K562 (cell line): ENCODE measurements at regions not wholly inside any gene's neighbourhood (a gene's known extent, or its start where the extent isn't known, plus 50 kb on each side); places are given as distances from the start of the nearest gene placed in this dataset.

Experiments
- ATAC-seq: fragments of 200-7000 bp; cut with Tn5 transposase; 3 replicates; pipeline ENCODE4 v1.9.1; 2020; ENCODE audit warnings: moderate library complexity
- BruUV-seq: library from RNA; stranded (reverse); fragments of 400-500 nt; replicated peaks from 2 replicates; lab custom pipeline; 2021; lab: Mats Ljungman, UMichigan
- CTCF ChIA-PET: fragments of 300-600 bp; formaldehyde crosslinking; extraction: SDS; loops from one replicate; lab custom pipeline; 2021; ENCODE audit warnings: low intra/inter-chr PET ratio; lab: Yijun Ruan, JAX
- POLR2A ChIA-PET: fragments of 300-600, 350-650 bp; sonication (Branson Sonifier 250); formaldehyde crosslinking; extraction: SDS; loops from one replicate; lab custom pipeline; 2021; ENCODE audit warnings: antibody characterized with exemption, inconsistent platforms; lab: Yijun Ruan, JAX
- DNase-seq, 4 experiments: peaks; one replicate each; pipeline versions ENCODE4 v3.0.0 to v3.0.0-alpha.2; 2011 to 2018; ENCODE audit warnings: low spot score in 3 of 4, mixed read lengths in 3 of 4; ENCODE audit errors: extremely low read depth in 1 of 4
- FAIRE-seq: peaks from 2 replicates; lab custom pipeline; 2011; peaks lifted over from hg19 to GRCh38; lab: Jason Lieb, UNC
- H2AFZ ChIP-seq: 2 replicates; pipeline ENCODE4 v1.6.0; 2011; ENCODE audit warnings: low read depth, low read length, control low read depth, inconsistent platforms
- H3K27ac ChIP-seq: fragments of 200-600 bp; 3 replicates; pipeline ENCODE4 v1.8.0; 2011; ENCODE audit warnings: low read depth, mild to moderate bottlenecking, control low read depth, inconsistent platforms, low read length, moderate library complexity, mixed read lengths; ENCODE audit errors: extremely low read depth
- H3K27me3 ChIP-seq, 2 experiments: fragments of 300-600 bp in 1 of 2; 2 replicates in 1 of 2; 3 replicates in 1 of 2; pipeline versions ENCODE4 v1.6.0 to v1.8.0; 2011; ENCODE audit warnings: inconsistent platforms in 2 of 2, low read length in 2 of 2, mild to moderate bottlenecking in 1 of 2, mixed read lengths in 1 of 2, moderate library complexity in 1 of 2; ENCODE audit not compliant: control insufficient read depth in 2 of 2, insufficient read depth in 2 of 2
- H3K36me3 ChIP-seq: fragments of 300-600 bp; 3 replicates; pipeline ENCODE4 v1.8.0; 2011; ENCODE audit warnings: mild to moderate bottlenecking, low read length, inconsistent platforms; ENCODE audit not compliant: control insufficient read depth, insufficient read depth
- H3K4me1 ChIP-seq, 2 experiments: fragments of 200-600 bp in 1 of 2; replicated peaks in 1 of 2; 2 replicates in 1 of 2; 3 replicates in 1 of 2; pipeline versions ENCODE4 v1.5.1 to v1.8.0; 2011; ENCODE audit warnings: inconsistent platforms in 2 of 2, low read length in 2 of 2, mild to moderate bottlenecking in 1 of 2, mixed read lengths in 1 of 2, moderate library complexity in 1 of 2; ENCODE audit not compliant: control insufficient read depth in 2 of 2, insufficient read depth in 2 of 2
- H3K4me2 ChIP-seq: 2 replicates; pipeline ENCODE4 v1.6.1; 2011; ENCODE audit warnings: low read length, control low read depth, inconsistent platforms, mixed read lengths; ENCODE audit not compliant: insufficient read depth
- H3K4me3 ChIP-seq: fragments of 200-600 bp; sonication (generic), shearing (Covaris generic); 2 replicates; pipeline ENCODE4 v1.5.1; 2016; ENCODE audit warnings: control low read depth, inconsistent platforms
- H3K79me2 ChIP-seq: fragments of 200-600 bp; 3 replicates; pipeline ENCODE4 v1.8.0; 2011; ENCODE audit warnings: low read length, inconsistent platforms; ENCODE audit not compliant: control insufficient read depth, insufficient read depth
- H3K9ac ChIP-seq, 2 experiments: 2 replicates each; pipeline versions ENCODE4 v1.6.0 to v1.6.1; 2011; ENCODE audit warnings: low read depth in 2 of 2, low read length in 2 of 2, control low read depth in 1 of 2, inconsistent platforms in 1 of 2, mild to moderate bottlenecking in 1 of 2, mixed read lengths in 1 of 2; ENCODE audit not compliant: insufficient read depth in 1 of 2
- H3K9me1 ChIP-seq: one replicate; pipeline ENCODE4 v1.6.0; 2011; ENCODE audit warnings: inconsistent platforms, mild to moderate bottlenecking, low read length, moderate library complexity; ENCODE audit not compliant: control insufficient read depth, insufficient read depth
- H3K9me3 ChIP-seq: replicated peaks from 2 replicates; pipeline ENCODE4 v1.5.1; 2011; ENCODE audit warnings: low read depth, low read length, inconsistent platforms; ENCODE audit not compliant: control insufficient read depth, insufficient read depth
- H4K20me1 ChIP-seq: replicated peaks from 2 replicates; pipeline ENCODE4 v1.6.1; 2011; ENCODE audit warnings: low read length, inconsistent platforms, mixed read lengths; ENCODE audit not compliant: control insufficient read depth, insufficient read depth
- BACH1 ChIP-seq: fragments of 200-800 bp; sonication (Bioruptor generic); IDR thresholded peaks from 2 replicates; pipeline ENCODE4 v1.6.1; 2016; ENCODE audit warnings: missing genetic modification characterization, missing compliant biosample characterization
- BMI1 ChIP-seq: fragments of 150-350 bp; IDR thresholded peaks from 2 replicates; pipeline ENCODE4 v1.6.1; 2014; ENCODE audit warnings: low read length
- BRCA1 ChIP-seq, 2 experiments: fragments of 450-650 bp in 1 of 2; sonication (generic) in 1 of 2; formaldehyde crosslinking in 1 of 2; IDR thresholded peaks; 2 replicates each; pipeline versions ENCODE4 v1.5.0 to v1.6.1; 2017 to 2020; ENCODE audit warnings: mild to moderate bottlenecking in 1 of 2, missing genetic modification reagents in 1 of 2
- EHMT2 ChIP-seq: fragments of 450-650 bp; IDR thresholded peaks from 2 replicates; pipeline ENCODE4 v1.6.1; 2018; ENCODE audit warnings: antibody characterized with exemption
- HDAC3 ChIP-seq: fragments of 450-650 bp; IDR thresholded peaks from 2 replicates; pipeline ENCODE4 v1.6.1; 2018; ENCODE audit warnings: borderline replicate concordance, mild to moderate bottlenecking, moderate library complexity; ENCODE audit not compliant: partially characterized antibody
- HSF4 ChIP-seq: fragments of 250-450 bp; sonication (Bioruptor Pico); IDR thresholded peaks from 2 replicates; pipeline ENCODE4 v2.1.2; 2022; ENCODE audit warnings: mild to moderate bottlenecking, moderate library complexity, borderline replicate concordance
- NFXL1 ChIP-seq: fragments of 450-650 bp; formaldehyde crosslinking; IDR thresholded peaks from 2 replicates; pipeline ENCODE4 v1.4.0; 2021; ENCODE audit warnings: mild to moderate bottlenecking
- PHB2 ChIP-seq: fragments of 450-650 bp; IDR thresholded peaks from 2 replicates; pipeline ENCODE4 v1.6.1; 2017; ENCODE audit warnings: low read depth
- TAF15 ChIP-seq: fragments of 200-400 bp; formaldehyde crosslinking; IDR thresholded peaks from 2 replicates; pipeline ENCODE4 v1.6.1; 2017; ENCODE audit warnings: mild to moderate bottlenecking, low read depth, low read length, moderate library complexity
- TEAD4 ChIP-seq, 2 experiments: sonication (generic) in 1 of 2; formaldehyde crosslinking in 1 of 2; IDR thresholded peaks; 2 replicates each; pipeline versions ENCODE4 v1.6.1 to v1.8.0; 2012 to 2022; ENCODE audit warnings: borderline replicate concordance in 1 of 2, inconsistent platforms in 1 of 2, low read length in 1 of 2, mild to moderate bottlenecking in 1 of 2, missing genetic modification reagents in 1 of 2
- ZNF217 ChIP-seq: sonication (generic); formaldehyde crosslinking; IDR thresholded peaks from 2 replicates; pipeline ENCODE4 v1.8.0; 2022; ENCODE audit warnings: mild to moderate bottlenecking, missing genetic modification reagents
- WGBS: fragments of 100-300 bp; shearing (Covaris generic); methylation state at CpG from one replicate; pipeline ENCODE4 v1.1.6; 2016; ENCODE audit warnings: low coverage, mixed read lengths; ENCODE audit not compliant: insufficient coverage; ENCODE audit errors: missing lambda C conversion rate; 5-methylcytosine and 5-hydroxymethylcytosine counted together
- in situ Hi-C: fragments of 300-500 bp; cut with MboI; formaldehyde crosslinking; loops from 4 replicates; pipeline ENCODE4 v1.15.0; 2018; ENCODE audit warnings: inconsistent platforms, mixed read lengths
- intact Hi-C: fragments of 100-400 bp; cut with micrococcal nuclease; formaldehyde crosslinking; loops from 2 replicates; pipeline ENCODE4 v1.14.2; 2022
- TF ChIP-seq, protein P1 (sequence below), 2 experiments: fragments of 450-650 bp in 1 of 2; sonication (generic) in 1 of 2; formaldehyde crosslinking in 1 of 2; IDR thresholded peaks; 2 replicates each; pipeline versions ENCODE4 v1.7.1 to v1.9.0; 2016 to 2022; ENCODE audit warnings: inconsistent platforms in 1 of 2, mild to moderate bottlenecking in 1 of 2, missing genetic modification reagents in 1 of 2
- TF ChIP-seq, protein P2 (sequence below): sonication (generic); formaldehyde crosslinking; IDR thresholded peaks from 2 replicates; pipeline ENCODE4 v1.8.1; 2023; ENCODE audit warnings: mild to moderate bottlenecking, missing genetic modification reagents

DNA sequence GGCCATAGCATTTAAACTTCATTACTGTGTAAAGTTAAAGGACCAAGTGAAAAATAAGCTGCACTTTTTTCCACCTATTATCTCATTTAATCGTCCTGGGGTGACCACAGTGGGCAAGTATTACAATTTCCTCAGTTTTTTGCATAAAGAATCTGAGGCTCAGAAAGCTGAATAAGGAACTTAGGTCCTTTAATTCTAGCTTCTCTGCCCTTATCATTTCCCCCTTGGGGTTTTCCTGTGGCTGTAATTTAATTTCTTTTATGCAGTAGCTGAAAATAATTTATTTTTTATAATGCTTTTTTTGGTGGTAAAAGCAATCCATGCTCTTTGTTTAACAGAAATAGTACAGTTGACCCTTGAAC, 59.8 kb upstream of the RCBTB2 start:
- no peaks in the 10 kb centered on the region for H3K27me3 ChIP-seq
- ATAC-seq (no peak), FAIRE-seq (no peak), DNase-seq (no peak)
- no peak overlapping the region for H3K9ac ChIP-seq
- H3K9me3 ChIP-seq: no peaks in the 10 kb centered on the region
- no peaks in the 10 kb centered on the region for H3K79me2 ChIP-seq
- no peak overlapping the region for H3K4me2 ChIP-seq
- H4K20me1 ChIP-seq: no peaks in the 10 kb centered on the region
- H2AFZ ChIP-seq: no peak overlapping the region
- H3K9me1 ChIP-seq: no peaks in the 10 kb centered on the region
- intact Hi-C loops (no loop called here), in situ Hi-C loops (loop anchor here (25.0 kb wide), 1 partner anchor 255 kb away; no protein-coding TSS in a partner anchor)
- CTCF ChIA-PET: no interaction called here
- no peak overlapping the region for H3K4me3 ChIP-seq
- no peaks in the 10 kb centered on the region for H3K4me1 ChIP-seq
- H3K36me3 ChIP-seq: no peaks in the 10 kb centered on the region
- 0% methylated on average over 1 of the region's 1 CpG for WGBS
- POLR2A ChIA-PET: no interaction called here
- H3K27ac ChIP-seq: no peak overlapping the region
- BruUV-seq: no TSS peak
- TF ChIP-seq, protein P1, sequence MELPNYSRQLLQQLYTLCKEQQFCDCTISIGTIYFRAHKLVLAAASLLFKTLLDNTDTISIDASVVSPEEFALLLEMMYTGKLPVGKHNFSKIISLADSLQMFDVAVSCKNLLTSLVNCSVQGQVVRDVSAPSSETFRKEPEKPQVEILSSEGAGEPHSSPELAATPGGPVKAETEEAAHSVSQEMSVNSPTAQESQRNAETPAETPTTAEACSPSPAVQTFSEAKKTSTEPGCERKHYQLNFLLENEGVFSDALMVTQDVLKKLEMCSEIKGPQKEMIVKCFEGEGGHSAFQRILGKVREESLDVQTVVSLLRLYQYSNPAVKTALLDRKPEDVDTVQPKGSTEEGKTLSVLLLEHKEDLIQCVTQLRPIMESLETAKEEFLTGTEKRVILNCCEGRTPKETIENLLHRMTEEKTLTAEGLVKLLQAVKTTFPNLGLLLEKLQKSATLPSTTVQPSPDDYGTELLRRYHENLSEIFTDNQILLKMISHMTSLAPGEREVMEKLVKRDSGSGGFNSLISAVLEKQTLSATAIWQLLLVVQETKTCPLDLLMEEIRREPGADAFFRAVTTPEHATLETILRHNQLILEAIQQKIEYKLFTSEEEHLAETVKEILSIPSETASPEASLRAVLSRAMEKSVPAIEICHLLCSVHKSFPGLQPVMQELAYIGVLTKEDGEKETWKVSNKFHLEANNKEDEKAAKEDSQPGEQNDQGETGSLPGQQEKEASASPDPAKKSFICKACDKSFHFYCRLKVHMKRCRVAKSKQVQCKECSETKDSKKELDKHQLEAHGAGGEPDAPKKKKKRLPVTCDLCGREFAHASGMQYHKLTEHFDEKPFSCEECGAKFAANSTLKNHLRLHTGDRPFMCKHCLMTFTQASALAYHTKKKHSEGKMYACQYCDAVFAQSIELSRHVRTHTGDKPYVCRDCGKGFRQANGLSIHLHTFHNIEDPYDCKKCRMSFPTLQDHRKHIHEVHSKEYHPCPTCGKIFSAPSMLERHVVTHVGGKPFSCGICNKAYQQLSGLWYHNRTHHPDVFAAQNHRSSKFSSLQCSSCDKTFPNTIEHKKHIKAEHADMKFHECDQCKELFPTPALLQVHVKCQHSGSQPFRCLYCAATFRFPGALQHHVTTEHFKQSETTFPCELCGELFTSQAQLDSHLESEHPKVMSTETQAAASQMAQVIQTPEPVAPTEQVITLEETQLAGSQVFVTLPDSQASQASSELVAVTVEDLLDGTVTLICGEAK (IDR thresholded peaks at IDR 0.05): no peak
- TF ChIP-seq, protein P1 (CRISPR knock-in tag; IDR thresholded peaks at IDR 0.05): no peak
- no peak for TF ChIP-seq TAF15
- no peak for TF ChIP-seq BMI1
- TF ChIP-seq ZNF217 (CRISPR knock-in tag): no peak
- TF ChIP-seq PHB2: no peak
- TF ChIP-seq NFXL1 (CRISPR knock-in tag): no peak
- TF ChIP-seq BRCA1 (IDR thresholded peaks at IDR 0.05): no peak
- no peak for TF ChIP-seq BRCA1 (CRISPR knock-in tag; IDR thresholded peaks at IDR 0.05)
- no peak for TF ChIP-seq HDAC3
- no peak for TF ChIP-seq TEAD4 (IDR thresholded peaks at IDR 0.05; ENCODE audit: low read length)
- TF ChIP-seq TEAD4 (CRISPR knock-in tag; IDR thresholded peaks at IDR 0.05; ENCODE audit: borderline replicate concordance): no peak
- TF ChIP-seq HSF4 (CRISPR knock-in tag): no peak
- no peak for TF ChIP-seq BACH1 (tag)
- no peak for TF ChIP-seq EHMT2
- TF ChIP-seq, protein P2, sequence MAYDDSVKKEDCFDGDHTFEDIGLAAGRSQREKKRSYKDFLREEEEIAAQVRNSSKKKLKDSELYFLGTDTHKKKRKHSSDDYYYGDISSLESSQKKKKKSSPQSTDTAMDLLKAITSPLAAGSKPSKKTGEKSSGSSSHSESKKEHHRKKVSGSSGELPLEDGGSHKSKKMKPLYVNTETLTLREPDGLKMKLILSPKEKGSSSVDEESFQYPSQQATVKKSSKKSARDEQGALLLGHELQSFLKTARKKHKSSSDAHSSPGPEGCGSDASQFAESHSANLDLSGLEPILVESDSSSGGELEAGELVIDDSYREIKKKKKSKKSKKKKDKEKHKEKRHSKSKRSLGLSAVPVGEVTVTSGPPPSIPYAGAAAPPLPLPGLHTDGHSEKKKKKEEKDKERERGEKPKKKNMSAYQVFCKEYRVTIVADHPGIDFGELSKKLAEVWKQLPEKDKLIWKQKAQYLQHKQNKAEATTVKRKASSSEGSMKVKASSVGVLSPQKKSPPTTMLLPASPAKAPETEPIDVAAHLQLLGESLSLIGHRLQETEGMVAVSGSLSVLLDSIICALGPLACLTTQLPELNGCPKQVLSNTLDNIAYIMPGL (CRISPR knock-in tag): no peak
